ENCODE measurements at regions not wholly inside any gene's neighbourhood (a gene's known extent, or its start where the extent isn't known, plus 50 kb on each side); places are given as distances from the start of the nearest gene placed in this dataset.

- TF ChIP-seq CTCF (IDR thresholded peaks at IDR 0.05; ENCODE audit: low read length): no peak
- no peak for TF ChIP-seq EZH2 (optimal IDR thresholded peaks at IDR 0.05; ENCODE audit: low read depth, low read length)
These were observed 130.9 kb upstream of the MYCN start for GRCh38 chr2:15809404-15809803.
